Transverse colon (tissue), 4 donors: ENCODE measurements at regions not wholly inside any gene's neighbourhood (a gene's known extent, or its start where the extent isn't known, plus 50 kb on each side); places are given as distances from the start of the nearest gene placed in this dataset.

Experiments used
- EP300 ChIP-seq: sonication (generic); formaldehyde crosslinking; IDR thresholded peaks from one replicate; pipeline ENCODE4 v1.6.1; 2017; ENCODE audit warnings: antibody characterized with exemption, low read depth
- POLR2A ChIP-seq: fragments of 450-650 bp; IDR thresholded peaks from one replicate; pipeline ENCODE4 v1.6.1; 2016; ENCODE audit warnings: antibody characterized with exemption, mild to moderate bottlenecking, moderate library complexity
- POLR2AphosphoS5 ChIP-seq, 3 donors: sonication (generic); formaldehyde crosslinking; IDR thresholded peaks; one replicate each; pipeline ENCODE4 v1.6.1; 2016; ENCODE audit warnings: antibody characterized with exemption in 3 of 3
- TF ChIP-seq, protein P1 (sequence below), 5 experiments: fragments of 200-600 bp in 3 of 5; fragments of 450-650 bp in 2 of 5; sonication (generic) in 3 of 5; IDR thresholded peaks; 1 replicate in 2 of 5; 2 replicates in 3 of 5; pipeline ENCODE4 v1.5.1; 2016 to 2017; ENCODE audit warnings: antibody characterized with exemption in 5 of 5, inconsistent platforms in 3 of 5, mild to moderate bottlenecking in 2 of 5, moderate library complexity in 1 of 5

DNA sequence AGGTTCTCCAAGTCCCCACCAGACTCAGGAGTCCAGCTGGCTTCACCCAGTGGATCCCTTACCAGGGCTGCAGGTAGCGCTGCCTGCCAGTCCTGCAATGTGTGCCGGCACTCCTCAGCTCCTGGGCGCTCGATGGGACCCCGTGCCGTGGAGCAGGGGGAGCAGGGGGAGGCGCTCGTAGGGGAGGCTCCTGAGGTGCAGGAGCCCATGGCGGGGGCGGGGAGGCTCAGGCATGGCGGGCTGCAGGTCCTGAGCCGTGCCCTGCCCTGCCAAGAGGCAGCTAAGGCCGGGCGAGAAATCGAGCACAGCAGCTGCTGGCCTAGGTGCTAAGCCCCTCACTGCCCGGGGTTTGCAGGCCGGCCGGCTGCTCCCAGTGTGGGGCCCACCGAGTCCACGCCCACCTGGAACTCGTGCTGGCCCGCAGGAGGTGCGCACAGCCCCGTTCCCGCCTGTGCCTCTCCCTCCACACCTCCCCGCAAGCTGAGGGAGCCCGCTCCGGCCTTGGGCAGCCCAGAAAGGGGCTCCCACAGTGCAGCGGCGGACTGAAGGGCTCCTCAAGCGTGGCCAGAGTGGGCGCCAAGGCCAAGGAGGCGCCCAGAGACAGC is 792.9 kb upstream of the CCDC179 start:
- TF ChIP-seq, protein P1, sequence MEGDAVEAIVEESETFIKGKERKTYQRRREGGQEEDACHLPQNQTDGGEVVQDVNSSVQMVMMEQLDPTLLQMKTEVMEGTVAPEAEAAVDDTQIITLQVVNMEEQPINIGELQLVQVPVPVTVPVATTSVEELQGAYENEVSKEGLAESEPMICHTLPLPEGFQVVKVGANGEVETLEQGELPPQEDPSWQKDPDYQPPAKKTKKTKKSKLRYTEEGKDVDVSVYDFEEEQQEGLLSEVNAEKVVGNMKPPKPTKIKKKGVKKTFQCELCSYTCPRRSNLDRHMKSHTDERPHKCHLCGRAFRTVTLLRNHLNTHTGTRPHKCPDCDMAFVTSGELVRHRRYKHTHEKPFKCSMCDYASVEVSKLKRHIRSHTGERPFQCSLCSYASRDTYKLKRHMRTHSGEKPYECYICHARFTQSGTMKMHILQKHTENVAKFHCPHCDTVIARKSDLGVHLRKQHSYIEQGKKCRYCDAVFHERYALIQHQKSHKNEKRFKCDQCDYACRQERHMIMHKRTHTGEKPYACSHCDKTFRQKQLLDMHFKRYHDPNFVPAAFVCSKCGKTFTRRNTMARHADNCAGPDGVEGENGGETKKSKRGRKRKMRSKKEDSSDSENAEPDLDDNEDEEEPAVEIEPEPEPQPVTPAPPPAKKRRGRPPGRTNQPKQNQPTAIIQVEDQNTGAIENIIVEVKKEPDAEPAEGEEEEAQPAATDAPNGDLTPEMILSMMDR (IDR thresholded peaks at IDR 0.05): no peak
- TF ChIP-seq POLR2A (no peak), EP300 (no peak), POLR2AphosphoS5 (IDR thresholded peaks at IDR 0.05) (no peak)
